ENCODE measurements at regions not wholly inside any gene's neighbourhood (a gene's known extent, or its start where the extent isn't known, plus 50 kb on each side); places are given as distances from the start of the nearest gene placed in this dataset.

GRCh38 chr4:148955564-148956297 lies 513.5 kb upstream of the NR3C2 start:
- Histone ChIP-seq H3K4me3 (ENCODE audit: insufficient read depth, low read length, poor library complexity, severe bottlenecking) (no peak overlapping the region), H3K36me3 (ENCODE audit: low read length) (no peaks in the 10 kb centered on the region), H3K9me3 (ENCODE audit: insufficient read depth, low read length) (no peaks in the 10 kb centered on the region), H3K27me3 (ENCODE audit: low read length) (no peaks in the 10 kb centered on the region), H2AFZ (ENCODE audit: low read depth, low read length, severe bottlenecking) (no peak overlapping the region), H3K27ac (ENCODE audit: low read depth, low read length) (no peak overlapping the region), H4K20me1 (ENCODE audit: low read depth, low read length) (no peaks in the 10 kb centered on the region), H3K79me2 (ENCODE audit: insufficient read depth, low read length) (no peaks in the 10 kb centered on the region), H3K4me2 (ENCODE audit: low read depth, low read length, poor library complexity, severe bottlenecking) (no peak overlapping the region), H3F3A (ENCODE audit: insufficient read depth) (no peaks in the 10 kb centered on the region), H3K9me2 (replicated peaks; ENCODE audit: insufficient read depth, low read length) (no peaks in the 10 kb centered on the region), H3K9ac (ENCODE audit: low read length) (no peak overlapping the region)
- TF ChIP-seq CTCF (IDR thresholded peaks at IDR 0.05; ENCODE audit: insufficient read depth, low read length, poor library complexity, severe bottlenecking) (no peak), EZH2phosphoT487 (conservative IDR thresholded peaks at IDR 0.05; ENCODE audit: low read length) (no peak)

- H3K9ac ChIP-seq (ENCODE audit: low read length) = no peak overlapping the region
- no peak overlapping the region for H2AFZ ChIP-seq (ENCODE audit: low read depth, low read length, severe bottlenecking)
- H3K9me3 ChIP-seq (ENCODE audit: insufficient read depth, low read length) = no peaks in the 10 kb centered on the region
- no peaks in the 10 kb centered on the region for H4K20me1 ChIP-seq (ENCODE audit: low read depth, low read length)
- no peak overlapping the region for H3K4me2 ChIP-seq (ENCODE audit: low read depth, low read length, poor library complexity, severe bottlenecking)
- H3K4me3 ChIP-seq (ENCODE audit: insufficient read depth, low read length, poor library complexity, severe bottlenecking) = no peak overlapping the region
- no peaks in the 10 kb centered on the region for H3K79me2 ChIP-seq (ENCODE audit: insufficient read depth, low read length)
- TF ChIP-seq CTCF (IDR thresholded peaks at IDR 0.05; ENCODE audit: insufficient read depth, low read length, poor library complexity, severe bottlenecking) = no peak
- TF ChIP-seq EZH2phosphoT487 (conservative IDR thresholded peaks at IDR 0.05; ENCODE audit: low read length) = no peak
- H3K9me2 ChIP-seq (replicated peaks; ENCODE audit: insufficient read depth, low read length) = no peaks in the 10 kb centered on the region
- no peaks in the 10 kb centered on the region for H3K36me3 ChIP-seq (ENCODE audit: low read length)
- no peaks in the 10 kb centered on the region for H3F3A ChIP-seq (ENCODE audit: insufficient read depth)
- no peak overlapping the region for H3K27ac ChIP-seq (ENCODE audit: low read depth, low read length)
- no peaks in the 10 kb centered on the region for H3K27me3 ChIP-seq (ENCODE audit: low read length)
Observed at GRCh38 chr4:148954011-148954749, 512.0 kb upstream of the NR3C2 start.

GRCh38 chr4:148951346-148951745 lies 509.1 kb upstream of the NR3C2 start:
- Histone ChIP-seq H2AFZ (ENCODE audit: low read depth, low read length, severe bottlenecking) (no peak overlapping the region), H3F3A (ENCODE audit: insufficient read depth) (no peaks in the 10 kb centered on the region), H4K20me1 (ENCODE audit: low read depth, low read length) (no peaks in the 10 kb centered on the region), H3K4me3 (ENCODE audit: insufficient read depth, low read length, poor library complexity, severe bottlenecking) (no peak overlapping the region), H3K79me2 (ENCODE audit: insufficient read depth, low read length) (no peaks in the 10 kb centered on the region), H3K36me3 (ENCODE audit: low read length) (no peaks in the 10 kb centered on the region), H3K9me2 (replicated peaks; ENCODE audit: insufficient read depth, low read length) (no peaks in the 10 kb centered on the region), H3K9ac (ENCODE audit: low read length) (no peak overlapping the region), H3K4me2 (ENCODE audit: low read depth, low read length, poor library complexity, severe bottlenecking) (no peak overlapping the region), H3K9me3 (ENCODE audit: insufficient read depth, low read length) (no peaks in the 10 kb centered on the region), H3K27me3 (ENCODE audit: low read length) (no peaks in the 10 kb centered on the region), H3K27ac (ENCODE audit: low read depth, low read length) (no peak overlapping the region)
- no peak for TF ChIP-seq CTCF (IDR thresholded peaks at IDR 0.05; ENCODE audit: insufficient read depth, low read length, poor library complexity, severe bottlenecking)
- TF ChIP-seq EZH2phosphoT487 (conservative IDR thresholded peaks at IDR 0.05; ENCODE audit: low read length) = no peak
